Stomach (tissue), 4 donors: ENCODE measurements at regions not wholly inside any gene's neighbourhood (a gene's known extent, or its start where the extent isn't known, plus 50 kb on each side); places are given as distances from the start of the nearest gene placed in this dataset.
"Not testable (repeated sequence)": the region's sequence is repeated elsewhere in the genome, so short reads cannot be mapped to it uniquely, and the experiment has no call there.

Experiments used
- CTCF ChIP-seq, 7 experiments: fragments of 450-650 bp in 4 of 7; fragments of 200-600 bp in 3 of 7; sonication (generic) in 3 of 7; IDR thresholded peaks; one replicate each; pipeline ENCODE4 v1.5.1; 2016 to 2019; ENCODE audit warnings: antibody characterized with exemption in 7 of 7, control low read depth in 2 of 7, mild to moderate bottlenecking in 1 of 7
- EP300 ChIP-seq: sonication (generic); formaldehyde crosslinking; IDR thresholded peaks from one replicate; pipeline ENCODE4 v1.6.1; 2017; ENCODE audit warnings: antibody characterized with exemption
- POLR2A ChIP-seq, 4 donors: fragments of 450-650 bp; IDR thresholded peaks; one replicate each; pipeline ENCODE4 v1.6.1; 2016; ENCODE audit warnings: antibody characterized with exemption in 4 of 4, control low read depth in 2 of 4, mild to moderate bottlenecking in 1 of 4, moderate library complexity in 1 of 4

GRCh38 chr1:146387750-146388469 is 159.1 kb upstream of the NOTCH2NLA start:
- TF ChIP-seq CTCF (IDR thresholded peaks at IDR 0.05); POLR2A (IDR thresholded peaks at IDR 0.05); EP300: not testable (repeated sequence)
